K562 (cell line): ENCODE measurements at regions not wholly inside any gene's neighbourhood (a gene's known extent, or its start where the extent isn't known, plus 50 kb on each side); places are given as distances from the start of the nearest gene placed in this dataset.

Source experiments
- ATAC-seq: fragments of 200-7000 bp; cut with Tn5 transposase; 3 replicates; pipeline ENCODE4 v1.9.1; 2020; ENCODE audit warnings: moderate library complexity
- BruUV-seq: library from RNA; stranded (reverse); fragments of 400-500 nt; replicated peaks from 2 replicates; lab custom pipeline; 2021; lab: Mats Ljungman, UMichigan
- CTCF ChIA-PET: fragments of 300-600 bp; formaldehyde crosslinking; extraction: SDS; loops from one replicate; lab custom pipeline; 2021; ENCODE audit warnings: low intra/inter-chr PET ratio; lab: Yijun Ruan, JAX
- POLR2A ChIA-PET: fragments of 300-600, 350-650 bp; sonication (Branson Sonifier 250); formaldehyde crosslinking; extraction: SDS; loops from one replicate; lab custom pipeline; 2021; ENCODE audit warnings: antibody characterized with exemption, inconsistent platforms; lab: Yijun Ruan, JAX
- DNase-seq, 4 experiments: peaks; one replicate each; pipeline versions ENCODE4 v3.0.0 to v3.0.0-alpha.2; 2011 to 2018; ENCODE audit warnings: low spot score in 3 of 4, mixed read lengths in 3 of 4; ENCODE audit errors: extremely low read depth in 1 of 4
- FAIRE-seq: peaks from 2 replicates; lab custom pipeline; 2011; peaks lifted over from hg19 to GRCh38; lab: Jason Lieb, UNC
- H2AFZ ChIP-seq: 2 replicates; pipeline ENCODE4 v1.6.0; 2011; ENCODE audit warnings: low read depth, low read length, control low read depth, inconsistent platforms
- H3K27ac ChIP-seq: fragments of 200-600 bp; 3 replicates; pipeline ENCODE4 v1.8.0; 2011; ENCODE audit warnings: low read depth, mild to moderate bottlenecking, control low read depth, inconsistent platforms, low read length, moderate library complexity, mixed read lengths; ENCODE audit errors: extremely low read depth
- H3K27me3 ChIP-seq, 2 experiments: fragments of 300-600 bp in 1 of 2; 2 replicates in 1 of 2; 3 replicates in 1 of 2; pipeline versions ENCODE4 v1.6.0 to v1.8.0; 2011; ENCODE audit warnings: inconsistent platforms in 2 of 2, low read length in 2 of 2, mild to moderate bottlenecking in 1 of 2, mixed read lengths in 1 of 2, moderate library complexity in 1 of 2; ENCODE audit not compliant: control insufficient read depth in 2 of 2, insufficient read depth in 2 of 2
- H3K36me3 ChIP-seq: fragments of 300-600 bp; 3 replicates; pipeline ENCODE4 v1.8.0; 2011; ENCODE audit warnings: mild to moderate bottlenecking, low read length, inconsistent platforms; ENCODE audit not compliant: control insufficient read depth, insufficient read depth
- H3K4me1 ChIP-seq, 2 experiments: fragments of 200-600 bp in 1 of 2; replicated peaks in 1 of 2; 2 replicates in 1 of 2; 3 replicates in 1 of 2; pipeline versions ENCODE4 v1.5.1 to v1.8.0; 2011; ENCODE audit warnings: inconsistent platforms in 2 of 2, low read length in 2 of 2, mild to moderate bottlenecking in 1 of 2, mixed read lengths in 1 of 2, moderate library complexity in 1 of 2; ENCODE audit not compliant: control insufficient read depth in 2 of 2, insufficient read depth in 2 of 2
- H3K4me2 ChIP-seq: 2 replicates; pipeline ENCODE4 v1.6.1; 2011; ENCODE audit warnings: low read length, control low read depth, inconsistent platforms, mixed read lengths; ENCODE audit not compliant: insufficient read depth
- H3K4me3 ChIP-seq: fragments of 200-600 bp; sonication (generic), shearing (Covaris generic); 2 replicates; pipeline ENCODE4 v1.5.1; 2016; ENCODE audit warnings: control low read depth, inconsistent platforms
- H3K79me2 ChIP-seq: fragments of 200-600 bp; 3 replicates; pipeline ENCODE4 v1.8.0; 2011; ENCODE audit warnings: low read length, inconsistent platforms; ENCODE audit not compliant: control insufficient read depth, insufficient read depth
- H3K9ac ChIP-seq, 2 experiments: 2 replicates each; pipeline versions ENCODE4 v1.6.0 to v1.6.1; 2011; ENCODE audit warnings: low read depth in 2 of 2, low read length in 2 of 2, control low read depth in 1 of 2, inconsistent platforms in 1 of 2, mild to moderate bottlenecking in 1 of 2, mixed read lengths in 1 of 2; ENCODE audit not compliant: insufficient read depth in 1 of 2
- H3K9me1 ChIP-seq: one replicate; pipeline ENCODE4 v1.6.0; 2011; ENCODE audit warnings: inconsistent platforms, mild to moderate bottlenecking, low read length, moderate library complexity; ENCODE audit not compliant: control insufficient read depth, insufficient read depth
- H3K9me3 ChIP-seq: replicated peaks from 2 replicates; pipeline ENCODE4 v1.5.1; 2011; ENCODE audit warnings: low read depth, low read length, inconsistent platforms; ENCODE audit not compliant: control insufficient read depth, insufficient read depth
- H4K20me1 ChIP-seq: replicated peaks from 2 replicates; pipeline ENCODE4 v1.6.1; 2011; ENCODE audit warnings: low read length, inconsistent platforms, mixed read lengths; ENCODE audit not compliant: control insufficient read depth, insufficient read depth
- HNRNPH1 ChIP-seq: fragments of 200-400 bp; formaldehyde crosslinking; optimal IDR thresholded peaks from 2 replicates; pipeline ENCODE3; 2017; ENCODE audit warnings: low read depth, mild to moderate bottlenecking, low read length, moderate library complexity
- NEUROD1 ChIP-seq: fragments of 150-350 bp; IDR thresholded peaks from 2 replicates; pipeline ENCODE4 v1.6.1; 2014; ENCODE audit warnings: borderline replicate concordance, low read length, low read depth; ENCODE audit not compliant: partially characterized antibody
- NFRKB ChIP-seq: fragments of 450-650 bp; IDR thresholded peaks from 2 replicates; pipeline ENCODE4 v1.6.1; 2016; ENCODE audit warnings: low read depth
- PTTG1 ChIP-seq: fragments of 450-650 bp; IDR thresholded peaks from 2 replicates; pipeline ENCODE4 v1.6.1; 2016; ENCODE audit warnings: low read depth, mild to moderate bottlenecking, missing genetic modification characterization, missing compliant biosample characterization
- PURB ChIP-seq: sonication (generic); formaldehyde crosslinking; IDR thresholded peaks from 2 replicates; pipeline ENCODE4 v1.9.0; 2021; ENCODE audit warnings: low read depth, mild to moderate bottlenecking, missing genetic modification reagents
- SMAD1 ChIP-seq: fragments of 150-350 bp; IDR thresholded peaks from 2 replicates; pipeline ENCODE4 v1.6.1; 2014; ENCODE audit warnings: low read length, low read depth; ENCODE audit not compliant: partially characterized antibody
- SMC3 ChIP-seq: conservative IDR thresholded peaks from 2 replicates; pipeline ENCODE4 v1.6.1; 2011; ENCODE audit warnings: low read depth, low read length, improper control_type of control experiment; ENCODE audit not compliant: insufficient read depth
- ZNF197 ChIP-seq: fragments of 200-800 bp; sonication (Bioruptor generic); IDR thresholded peaks from 2 replicates; pipeline ENCODE4 v1.6.1; 2016; ENCODE audit warnings: low read depth, missing genetic modification characterization, missing compliant biosample characterization
- ZNF3 ChIP-seq: fragments of 250-450 bp; sonication (Bioruptor Pico); IDR thresholded peaks from 2 replicates; pipeline ENCODE4 v1.5.0; 2021; ENCODE audit warnings: mild to moderate bottlenecking, moderate library complexity
- ZNF780A ChIP-seq: fragments of 250-450 bp; sonication (Bioruptor Pico); IDR thresholded peaks from 2 replicates; pipeline ENCODE4 v1.5.0; 2021; ENCODE audit warnings: mild to moderate bottlenecking
- WGBS: fragments of 100-300 bp; shearing (Covaris generic); methylation state at CpG from one replicate; pipeline ENCODE4 v1.1.6; 2016; ENCODE audit warnings: low coverage, mixed read lengths; ENCODE audit not compliant: insufficient coverage; ENCODE audit errors: missing lambda C conversion rate; 5-methylcytosine and 5-hydroxymethylcytosine counted together
- in situ Hi-C: fragments of 300-500 bp; cut with MboI; formaldehyde crosslinking; loops from 4 replicates; pipeline ENCODE4 v1.15.0; 2018; ENCODE audit warnings: inconsistent platforms, mixed read lengths
- intact Hi-C: fragments of 100-400 bp; cut with micrococcal nuclease; formaldehyde crosslinking; loops from 2 replicates; pipeline ENCODE4 v1.14.2; 2022

DNA sequence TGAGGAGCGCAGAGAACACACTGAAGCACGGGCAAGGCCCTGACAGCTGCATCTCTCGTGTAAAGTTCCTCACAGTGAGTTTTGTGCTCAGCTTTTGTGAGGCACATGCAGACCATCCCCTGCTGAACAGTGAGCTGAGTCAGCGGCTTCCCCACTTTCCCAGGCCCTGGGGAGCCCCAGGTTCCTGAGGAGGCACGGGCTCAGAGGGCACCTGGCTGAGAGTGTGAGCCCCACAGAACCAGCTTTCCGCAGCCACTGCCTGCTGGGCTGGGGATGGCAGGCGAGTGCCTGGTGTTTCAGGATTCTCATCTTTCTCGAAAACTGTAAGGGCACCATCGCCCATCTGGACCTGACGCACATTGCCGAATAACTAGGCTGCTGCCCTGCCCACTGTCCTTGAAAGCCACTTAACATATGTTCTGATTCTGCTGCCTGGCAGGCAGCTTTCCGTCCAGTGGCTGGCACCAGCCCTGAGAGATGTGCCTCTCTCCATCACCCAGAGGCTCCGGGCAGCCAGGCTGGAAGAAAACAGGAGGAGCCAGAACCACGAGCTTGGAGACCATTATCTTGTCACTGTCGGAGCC lies 266.7 kb upstream of the FOXF1 start:
- Histone ChIP-seq H3K9me3 (no peaks in the 10 kb centered on the region), H3K27me3 (peaks cover 4 to 47% of the 10 kb centered on the region in 2 experiments; a peak in 4 of 5 replicates), H3K4me3 (no peak overlapping the region), H2AFZ (no peak overlapping the region), H3K36me3 (no peaks in the 10 kb centered on the region), H3K4me2 (no peak overlapping the region), H3K27ac (no peak overlapping the region), H3K79me2 (no peaks in the 10 kb centered on the region), H4K20me1 (no peaks in the 10 kb centered on the region), H3K9me1 (no peaks in the 10 kb centered on the region), H3K4me1 (no peaks in the 10 kb centered on the region), H3K9ac (0 out of 4 replicates have a peak overlapping the region, but pooled peaks of 1 of the 2 experiments have one; percentile 17)
- BruUV-seq, result no TSS peak
- in situ Hi-C loops (no loop called here), intact Hi-C loops (no loop called here)
- no peak for ATAC-seq
- ChIA-PET POLR2A (interaction anchor here (0.6 to 1.2 kb wide), 4 partner anchors 9 to 35 kb away, joined by 3 to 4 read pairs (median 3); no protein-coding TSS in a partner anchor), CTCF (no interaction called here)
- no peak for DNase-seq
- TF ChIP-seq ZNF780A (CRISPR knock-in tag), result no peak
- TF ChIP-seq NEUROD1, result no peak
- no peak for TF ChIP-seq SMC3
- TF ChIP-seq ZNF197 (CRISPR knock-in tag), result no peak
- no peak for TF ChIP-seq HNRNPH1
- TF ChIP-seq ZNF3 (CRISPR knock-in tag), result no peak
- TF ChIP-seq PURB, result no peak
- no peak for TF ChIP-seq SMAD1
- TF ChIP-seq PTTG1 (tag), result no peak
- TF ChIP-seq NFRKB, result no peak
- 2% methylated on average over 14 of the region's 15 CpGs for WGBS
- FAIRE-seq, result no peak
